ENCODE measurements at regions not wholly inside any gene's neighbourhood (a gene's known extent, or its start where the extent isn't known, plus 50 kb on each side); places are given as distances from the start of the nearest gene placed in this dataset.

DNA sequence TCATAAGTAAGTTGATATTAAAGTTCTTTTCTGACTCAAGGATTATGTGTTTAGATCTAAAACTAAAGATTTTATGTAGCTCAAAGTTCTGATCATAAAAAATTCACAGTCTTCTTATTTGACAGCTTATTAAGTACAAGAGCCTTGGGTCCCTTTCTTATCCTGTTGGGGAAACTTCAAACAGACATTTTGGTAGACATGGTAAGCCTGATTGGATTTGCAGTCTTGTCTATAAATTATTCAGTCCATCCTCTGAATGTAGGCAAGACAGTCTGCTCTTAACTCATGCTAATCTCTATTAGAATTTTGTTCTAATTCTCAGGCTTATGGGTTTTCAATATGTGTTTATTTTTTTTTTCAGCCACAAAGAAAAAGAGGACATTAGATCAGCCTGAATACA is 1718.7 kb upstream of the SLC10A2 start:
- DNase-seq, result no peak

DNA sequence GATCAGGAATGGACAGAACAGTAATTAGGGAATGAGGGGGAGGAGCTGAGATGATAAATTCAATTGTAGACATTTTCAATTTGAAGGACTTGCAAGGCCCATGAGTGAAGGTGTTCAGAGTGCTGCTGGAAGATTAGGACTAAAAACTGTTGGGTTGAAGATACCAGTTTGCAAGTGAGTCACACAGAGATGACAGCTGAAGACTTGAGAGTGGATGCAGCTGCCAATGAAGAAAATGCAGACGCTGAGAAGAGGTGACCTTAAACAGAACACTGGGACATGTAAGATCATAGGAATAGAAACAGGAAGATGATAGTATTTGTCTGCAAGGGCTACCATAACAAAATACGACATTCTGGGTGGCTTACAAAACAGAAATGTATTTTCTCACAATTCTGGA is 1716.5 kb upstream of the SLC10A2 start:
- DNase-seq, result no peak

DNA sequence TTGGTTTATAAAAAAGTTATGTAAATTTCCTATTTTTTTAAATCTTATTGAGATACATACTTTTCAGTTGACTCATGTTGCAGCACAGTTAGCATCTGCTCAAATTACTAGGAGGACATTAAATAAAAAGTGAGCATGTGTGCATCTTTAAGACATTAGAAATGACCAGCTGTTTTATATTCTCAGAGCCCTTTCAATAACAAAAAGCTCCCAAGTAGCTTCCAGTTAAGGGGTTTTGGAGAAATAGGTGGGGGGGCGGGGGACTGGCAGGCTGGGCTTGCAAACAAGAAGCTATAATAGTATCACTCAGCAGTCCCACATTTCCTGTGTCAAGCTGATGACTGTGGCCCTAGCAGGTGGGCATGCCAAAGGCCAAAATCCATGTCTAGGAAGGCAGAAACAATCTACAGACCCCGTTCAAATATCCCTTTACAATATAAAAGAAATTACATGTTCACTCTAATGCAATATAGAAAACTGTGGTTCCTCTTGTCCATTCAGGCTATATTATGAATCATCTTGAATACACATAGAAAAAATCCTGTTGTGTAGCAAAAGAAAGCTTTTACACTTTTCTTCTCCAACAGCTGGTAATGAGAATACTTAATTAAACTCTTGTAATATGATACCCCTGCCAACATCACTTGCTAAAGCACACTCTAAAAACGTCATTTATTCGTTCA is 1713.2 kb upstream of the SLC10A2 start:
- peak; percentile 66 for DNase-seq

DNA sequence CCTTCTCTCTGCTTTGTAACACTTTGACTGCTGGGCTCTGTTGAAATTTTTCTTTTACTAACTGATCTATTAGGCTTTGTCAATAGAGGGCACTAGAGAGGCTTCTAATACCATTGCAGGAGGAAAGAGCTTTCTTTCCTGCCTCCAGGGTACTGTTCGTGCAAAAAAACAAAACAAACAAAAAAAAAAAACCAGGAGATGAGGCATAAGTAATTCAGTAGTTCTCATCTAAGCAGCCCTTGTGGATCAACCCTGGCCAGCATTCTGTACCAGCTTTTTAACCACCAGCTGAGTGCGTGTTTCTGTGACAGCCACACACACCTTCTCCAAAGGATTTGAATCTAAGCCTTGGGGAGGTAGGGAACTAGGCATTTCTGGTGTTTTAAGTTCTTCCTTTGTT is 1707.6 kb upstream of the SLC10A2 start:
- DNase-seq, result peak; percentile 66

GRCh38 chr13:104769545-104769944 is 1703.3 kb upstream of the SLC10A2 start:
- DNase-seq, result no peak

DNA sequence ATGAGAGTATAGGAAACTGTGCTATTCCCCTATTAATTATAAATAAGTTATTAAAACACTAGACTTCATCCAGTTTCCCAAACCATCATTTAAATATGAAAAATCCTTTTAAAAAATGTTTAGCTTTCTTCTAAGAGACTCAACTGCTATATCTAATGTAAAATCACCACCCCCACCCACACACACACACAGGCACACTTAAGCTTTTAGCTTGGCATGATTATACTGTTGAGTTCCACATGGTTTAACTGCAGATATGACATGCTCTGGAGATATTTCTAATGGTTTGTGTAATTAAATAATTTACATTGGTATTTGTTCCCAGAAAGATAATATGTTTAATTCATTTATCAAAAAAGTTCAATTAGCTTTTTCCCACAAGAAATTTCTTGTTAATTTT is 1700.1 kb upstream of the SLC10A2 start:
- no peak for DNase-seq

DNA sequence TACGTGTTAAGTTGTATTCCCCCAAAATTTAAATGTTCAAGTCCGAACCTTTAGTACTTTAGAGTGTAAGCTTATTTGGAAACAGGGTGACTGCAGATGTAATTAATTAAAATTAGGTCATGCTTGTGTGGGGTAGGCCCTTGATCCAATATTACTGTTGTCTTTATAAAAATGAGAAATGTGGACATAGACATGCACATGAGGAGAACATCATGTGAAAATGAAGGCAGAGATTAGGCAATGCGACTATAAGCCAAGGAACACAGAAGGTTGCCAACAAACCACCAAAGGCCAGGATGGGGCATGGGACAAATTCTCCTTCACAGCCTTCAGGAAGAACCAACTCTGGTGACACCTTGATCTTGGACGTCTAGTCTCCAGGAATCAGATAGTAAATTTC is 1698.4 kb upstream of the SLC10A2 start:
- no peak for DNase-seq

GRCh38 chr13:104759069-104759468 is 1692.9 kb upstream of the SLC10A2 start:
- no peak for DNase-seq

DNA sequence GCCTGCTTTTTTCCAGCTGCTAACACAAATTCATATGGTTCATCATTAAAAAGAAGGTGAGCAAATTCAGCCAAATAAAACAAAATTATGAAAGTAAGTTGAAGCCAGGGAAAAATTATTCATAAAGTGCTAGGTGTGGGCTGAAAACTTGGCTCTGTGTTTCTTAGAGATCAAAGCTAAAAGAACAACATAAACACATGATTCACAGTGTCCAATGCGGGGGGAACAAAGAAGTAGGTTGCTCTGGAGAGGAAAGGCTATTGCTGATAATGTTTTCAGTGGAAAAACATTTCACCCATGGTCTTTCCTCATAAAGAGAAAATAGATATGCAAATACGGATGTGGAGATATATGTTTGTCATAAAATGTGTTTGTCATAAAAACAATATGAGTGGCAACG is 1691.5 kb upstream of the SLC10A2 start:
- DNase-seq, result no peak

GRCh38 chr13:104750377-104750776 is 1684.2 kb upstream of the SLC10A2 start:
- DNase-seq, result no peak

DNA sequence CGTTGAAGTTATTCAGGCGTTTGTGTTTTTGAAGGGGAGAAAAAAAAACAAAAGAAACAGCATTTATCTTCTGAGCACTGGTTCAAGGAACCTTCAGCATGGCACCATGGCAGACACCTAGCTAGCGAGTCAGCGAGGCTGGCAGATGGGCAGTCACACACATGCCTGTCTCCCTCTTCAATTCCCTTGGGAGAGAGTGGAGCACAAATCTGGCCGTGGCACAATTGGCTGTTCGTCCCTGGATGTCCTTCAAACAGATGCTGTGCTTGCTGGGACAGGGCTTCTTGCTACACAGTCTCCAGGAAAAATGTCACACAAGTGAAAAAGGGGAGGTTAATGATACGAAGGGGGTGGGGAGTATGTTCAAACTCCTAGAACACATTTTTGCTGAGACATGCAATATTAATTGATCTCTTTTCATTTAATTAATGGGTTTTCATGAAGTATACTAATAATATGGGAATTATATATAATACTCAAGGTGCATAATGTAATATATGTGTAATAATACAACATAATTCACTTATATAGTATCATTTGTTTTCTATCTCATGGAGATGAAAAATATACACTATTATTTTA is 1674.5 kb upstream of the SLC10A2 start:
- no peak for DNase-seq

- DNase-seq, result peak; percentile 8
Measured at GRCh38 chr13:104737713-104738112, 1671.5 kb upstream of the SLC10A2 start.

DNA sequence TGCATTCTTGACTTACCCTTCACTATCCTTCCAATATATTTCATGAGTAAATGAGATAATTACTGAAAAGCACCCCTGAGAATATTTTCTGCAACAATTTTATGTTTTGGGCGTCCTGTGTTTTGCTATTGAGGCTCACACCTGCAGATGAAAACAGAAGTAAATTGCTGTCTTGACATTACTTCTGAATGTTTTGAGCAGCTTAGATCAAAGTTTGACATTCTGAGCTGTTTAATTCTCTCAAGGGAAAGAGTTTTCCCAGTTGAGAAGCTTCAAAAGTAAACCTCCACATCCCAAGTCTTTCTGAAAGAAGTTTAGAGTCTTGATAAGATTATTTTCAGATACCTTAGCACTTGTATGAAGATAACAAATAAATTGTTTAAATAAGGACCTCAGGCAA is 1667.2 kb upstream of the SLC10A2 start:
- DNase-seq, result no peak

GRCh38 chr13:104715111-104715510 is 1648.9 kb upstream of the SLC10A2 start:
- DNase-seq, result no peak

DNA sequence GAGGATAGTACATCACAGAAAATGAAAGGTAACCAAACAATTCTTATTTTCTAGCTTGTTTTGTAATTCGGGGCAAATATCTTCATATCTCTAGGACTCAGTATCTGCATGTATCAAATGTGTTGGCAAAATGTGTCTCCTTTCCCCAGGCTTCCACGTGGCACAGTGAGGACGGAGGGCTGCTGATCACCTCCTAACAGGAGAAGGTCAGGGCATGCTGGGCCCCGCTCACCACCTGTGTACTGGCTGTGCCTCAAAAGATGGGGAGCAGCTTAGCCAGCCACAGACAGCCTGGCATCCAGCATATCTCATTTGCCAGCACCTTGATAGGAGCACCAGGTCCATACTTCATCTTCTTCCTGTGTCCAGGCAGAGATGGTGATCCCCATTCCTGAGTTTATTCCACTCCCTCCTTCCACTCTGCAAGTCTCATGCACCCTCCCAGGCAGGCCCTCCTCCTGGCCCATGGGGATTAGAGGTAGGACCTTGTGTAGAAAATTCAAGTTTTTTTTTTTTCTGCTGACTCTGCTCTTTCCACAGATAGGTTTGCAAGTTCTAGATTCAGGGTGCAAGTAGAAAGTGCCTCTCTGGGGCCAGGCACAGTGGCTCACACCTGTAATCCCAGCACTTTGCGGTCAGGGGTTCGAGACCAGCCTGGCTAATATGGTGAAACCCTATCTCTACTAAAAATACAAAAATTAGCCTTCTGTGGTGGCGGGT is 1639.0 kb upstream of the SLC10A2 start:
- no peak for DNase-seq

GRCh38 chr13:104701591-104701990 is 1635.4 kb upstream of the SLC10A2 start:
- DNase-seq, result no peak

DNA sequence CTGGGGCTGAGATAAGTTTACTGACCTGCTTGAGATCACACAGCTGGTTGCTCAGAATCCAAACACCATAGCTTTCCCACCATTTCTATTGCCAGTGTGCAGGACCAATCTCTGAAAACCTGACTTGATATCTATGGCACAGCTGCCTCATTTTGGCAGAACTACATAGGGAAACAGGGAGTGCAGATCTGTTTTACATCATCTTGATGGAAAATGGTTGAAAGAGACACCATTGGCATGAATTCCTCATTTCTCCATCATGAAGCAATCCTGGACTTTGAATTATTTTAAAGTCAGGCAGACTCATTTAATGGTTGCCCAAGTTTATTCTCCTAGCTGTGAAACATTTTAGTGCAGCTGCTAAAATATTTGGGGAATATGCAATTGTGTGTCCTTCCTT is 1628.2 kb upstream of the SLC10A2 start:
- no peak for DNase-seq

- DNase-seq, result no peak
Measured at GRCh38 chr13:104693126-104693525, 1626.9 kb upstream of the SLC10A2 start.

- DNase-seq, result no peak
Measured at GRCh38 chr13:104691767-104692467, 1625.7 kb upstream of the SLC10A2 start.

- DNase-seq, result no peak
Measured at GRCh38 chr13:104686484-104686883, 1620.3 kb upstream of the SLC10A2 start.

DNA sequence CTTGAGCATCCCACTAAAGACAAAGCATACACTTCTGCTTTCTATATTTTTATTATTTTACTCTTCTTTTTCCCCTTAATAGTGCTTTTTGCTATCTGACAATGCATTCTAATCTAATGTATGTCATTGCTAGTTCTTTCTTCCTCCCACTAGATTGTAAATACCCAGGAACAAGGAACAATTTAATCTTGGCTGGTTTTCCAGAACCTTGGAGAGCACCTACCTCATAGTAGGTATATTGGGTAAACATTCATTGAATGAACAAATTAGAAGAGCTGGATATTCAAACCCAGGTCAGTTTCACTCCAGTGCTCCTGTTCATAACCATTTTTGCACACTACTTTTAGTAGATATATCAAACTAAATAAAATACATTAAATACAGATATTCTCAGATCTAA is 1617.6 kb upstream of the SLC10A2 start:
- no peak for DNase-seq

GRCh38 chr13:104678161-104678560 is 1611.9 kb upstream of the SLC10A2 start:
- DNase-seq, result no peak

GRCh38 chr13:104671901-104672300 is 1605.7 kb upstream of the SLC10A2 start:
- DNase-seq, result no peak

DNA sequence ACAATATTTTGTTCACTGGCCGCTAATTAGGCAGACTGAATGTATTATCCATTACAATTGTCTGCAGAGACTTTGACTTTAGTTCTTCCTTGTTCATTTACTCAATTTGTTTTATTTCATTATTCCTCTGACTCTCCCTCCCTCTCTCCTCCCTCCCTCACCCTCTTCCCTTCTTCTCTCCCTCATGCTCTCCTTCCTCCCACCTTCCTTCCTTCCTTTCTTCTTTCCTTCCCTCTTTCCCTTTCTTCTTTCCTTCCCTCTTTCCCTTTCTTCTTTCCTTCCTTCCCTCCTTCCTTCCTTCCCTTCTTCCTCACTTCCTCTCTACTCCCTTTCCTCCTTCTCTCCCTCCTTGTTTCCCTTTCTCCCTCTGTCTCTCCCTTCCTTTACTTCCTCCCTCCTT is 1591.0 kb upstream of the SLC10A2 start:
- no peak for DNase-seq
